Endodermal cell (in vitro differentiated cells): ENCODE measurements at regions not wholly inside any gene's neighbourhood (a gene's known extent, or its start where the extent isn't known, plus 50 kb on each side); places are given as distances from the start of the nearest gene placed in this dataset.

Experiments
- DNase-seq: peaks from one replicate; pipeline ENCODE4 v3.0.0-alpha.2; 2017
- H3K27ac ChIP-seq: 2 replicates; pipeline ENCODE4 v1.5.1; 2013; ENCODE audit warnings: mild to moderate bottlenecking, low read depth, low read length, moderate library complexity
- H3K27me3 ChIP-seq: 2 replicates; pipeline ENCODE4 v1.6.1; 2013; ENCODE audit warnings: mild to moderate bottlenecking, low read length, moderate library complexity; ENCODE audit not compliant: insufficient read depth, control insufficient read depth, poor library complexity, severe bottlenecking
- H3K36me3 ChIP-seq: 2 replicates; pipeline ENCODE4 v1.7.0; 2013; ENCODE audit warnings: mild to moderate bottlenecking, low read length, moderate library complexity; ENCODE audit not compliant: control insufficient read depth, insufficient read depth
- H3K4me1 ChIP-seq: one replicate; pipeline ENCODE4 v1.7.0; 2013; ENCODE audit warnings: low read length; ENCODE audit not compliant: control insufficient read depth, insufficient read depth
- H3K4me3 ChIP-seq: 2 replicates; pipeline ENCODE4 v1.5.1; 2013; ENCODE audit warnings: mild to moderate bottlenecking, low read length, moderate library complexity
- H3K9ac ChIP-seq: 2 replicates; pipeline ENCODE4 v1.6.1; 2013; ENCODE audit warnings: mild to moderate bottlenecking, low read length, moderate library complexity; ENCODE audit not compliant: poor library complexity, severe bottlenecking; ENCODE audit errors: extremely low read depth
- H3K9me3 ChIP-seq: 2 replicates; pipeline ENCODE4 v1.6.1; 2013; ENCODE audit warnings: mild to moderate bottlenecking, low read length, moderate library complexity; ENCODE audit not compliant: control insufficient read depth
- H3K27ac Mint-ChIP-seq: 2 replicates; pipeline ENCODE4 v1.8.0; 2020; ENCODE audit warnings: mixed read lengths
- H3K27me3 Mint-ChIP-seq: 2 replicates; pipeline ENCODE4 v1.8.0; 2021; ENCODE audit warnings: mild to moderate bottlenecking, mixed read lengths; ENCODE audit not compliant: insufficient read depth
- H3K36me3 Mint-ChIP-seq: 2 replicates; pipeline ENCODE4 v1.8.0; 2020; ENCODE audit warnings: low read depth, mixed read lengths
- H3K4me1 Mint-ChIP-seq: 2 replicates; pipeline ENCODE4 v1.8.0; 2020; ENCODE audit warnings: mixed read lengths
- H3K4me3 Mint-ChIP-seq: 2 replicates; pipeline ENCODE4 v1.8.0; 2020; ENCODE audit warnings: mild to moderate bottlenecking, moderate library complexity, mixed read lengths
- H3K9me3 Mint-ChIP-seq: 2 replicates; pipeline ENCODE4 v1.8.0; 2020; ENCODE audit warnings: mild to moderate bottlenecking, mixed read lengths
- WGBS, 2 experiments: methylation state at CpG; one replicate each; pipeline versions ENCODE4 v1.1.5 to v1.1.7; 2013; ENCODE audit warnings: missing lambda C conversion rate in 2 of 2, mixed read lengths in 1 of 2; ENCODE audit not compliant: insufficient coverage in 1 of 2, insufficient read length in 1 of 2; 5-methylcytosine and 5-hydroxymethylcytosine counted together
- TF ChIP-seq, protein P1 (sequence below): fragments of 200-600 bp; sonication (generic); conservative IDR thresholded peaks from 2 replicates; pipeline ENCODE4 v1.5.0; 2021; ENCODE audit warnings: antibody characterized with exemption, mild to moderate bottlenecking

GRCh38 chr10:120735773-120736371, 115.3 kb upstream of the WDR11 start:
- H3K27me3 ChIP-seq: no peaks in the 10 kb centered on the region
- WGBS, 2 experiments: 68 to 69% methylated on average over 3 to 5 of the region's 5 CpGs
- Mint-ChIP-seq H3K36me3 (no peaks in the 10 kb centered on the region), H3K4me3 (no peak overlapping the region), H3K27me3 (no peaks in the 10 kb centered on the region), H3K4me1 (peaks cover 28% of the 10 kb centered on the region), H3K27ac (peak overlapping the region; percentile 50), H3K9me3 (no peaks in the 10 kb centered on the region)
- H3K36me3 ChIP-seq: no peaks in the 10 kb centered on the region
- no peak overlapping the region for H3K4me3 ChIP-seq
- TF ChIP-seq, protein P1, sequence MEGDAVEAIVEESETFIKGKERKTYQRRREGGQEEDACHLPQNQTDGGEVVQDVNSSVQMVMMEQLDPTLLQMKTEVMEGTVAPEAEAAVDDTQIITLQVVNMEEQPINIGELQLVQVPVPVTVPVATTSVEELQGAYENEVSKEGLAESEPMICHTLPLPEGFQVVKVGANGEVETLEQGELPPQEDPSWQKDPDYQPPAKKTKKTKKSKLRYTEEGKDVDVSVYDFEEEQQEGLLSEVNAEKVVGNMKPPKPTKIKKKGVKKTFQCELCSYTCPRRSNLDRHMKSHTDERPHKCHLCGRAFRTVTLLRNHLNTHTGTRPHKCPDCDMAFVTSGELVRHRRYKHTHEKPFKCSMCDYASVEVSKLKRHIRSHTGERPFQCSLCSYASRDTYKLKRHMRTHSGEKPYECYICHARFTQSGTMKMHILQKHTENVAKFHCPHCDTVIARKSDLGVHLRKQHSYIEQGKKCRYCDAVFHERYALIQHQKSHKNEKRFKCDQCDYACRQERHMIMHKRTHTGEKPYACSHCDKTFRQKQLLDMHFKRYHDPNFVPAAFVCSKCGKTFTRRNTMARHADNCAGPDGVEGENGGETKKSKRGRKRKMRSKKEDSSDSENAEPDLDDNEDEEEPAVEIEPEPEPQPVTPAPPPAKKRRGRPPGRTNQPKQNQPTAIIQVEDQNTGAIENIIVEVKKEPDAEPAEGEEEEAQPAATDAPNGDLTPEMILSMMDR: peak; percentile 90
- H3K4me1 ChIP-seq: peaks cover 9% of the 10 kb centered on the region
- H3K9me3 ChIP-seq: no peaks in the 10 kb centered on the region
- no peak overlapping the region for H3K9ac ChIP-seq
- DNase-seq: no peak
- H3K27ac ChIP-seq: no peak overlapping the region

DNA sequence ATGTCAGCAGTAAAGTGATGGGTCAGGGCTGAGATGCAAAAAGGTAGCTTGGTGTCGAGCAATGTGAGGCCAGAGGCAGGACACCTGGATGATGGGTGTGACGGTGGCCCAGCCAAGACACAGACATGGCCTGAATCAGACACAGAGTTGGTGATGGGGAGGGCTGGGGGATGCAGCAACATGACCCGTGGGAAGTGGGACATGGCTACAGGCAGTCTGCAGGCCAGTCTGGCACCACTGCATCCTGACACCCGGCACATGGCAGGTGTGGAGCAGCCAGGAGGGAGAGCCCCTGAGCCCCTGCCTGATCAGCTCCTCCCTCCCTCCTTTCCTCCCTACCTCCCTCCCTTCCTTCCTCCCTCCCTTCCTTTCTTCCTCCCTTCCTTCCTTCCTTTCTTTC, 114.8 kb upstream of the WDR11 start:
- Histone ChIP-seq H3K4me1 (peaks cover 12% of the 10 kb centered on the region), H3K9ac (no peak overlapping the region), H3K27me3 (no peaks in the 10 kb centered on the region), H3K4me3 (no peak overlapping the region), H3K27ac (no peak overlapping the region), H3K9me3 (no peaks in the 10 kb centered on the region), H3K36me3 (no peaks in the 10 kb centered on the region)
- H3K9me3 Mint-ChIP-seq: no peaks in the 10 kb centered on the region
- peaks cover 33% of the 10 kb centered on the region for H3K4me1 Mint-ChIP-seq
- no peaks in the 10 kb centered on the region for H3K36me3 Mint-ChIP-seq
- H3K27me3 Mint-ChIP-seq: no peaks in the 10 kb centered on the region
- peak overlapping the region; percentile 50 for H3K27ac Mint-ChIP-seq
- 83 to 96% methylated on average over 4 of the region's 4 CpGs for WGBS, 2 experiments
- DNase-seq: no peak
- no peak overlapping the region for H3K4me3 Mint-ChIP-seq
- TF ChIP-seq, protein P1: no peak

GRCh38 chr10:120738658-120739057, 112.5 kb upstream of the WDR11 start:
- H3K27ac Mint-ChIP-seq: peak overlapping the region; percentile 82
- peak; percentile 86 for DNase-seq
- Histone ChIP-seq H3K36me3 (no peaks in the 10 kb centered on the region), H3K9ac (no peak overlapping the region), H3K4me3 (peak overlapping the region; percentile 19), H3K9me3 (no peaks in the 10 kb centered on the region), H3K4me1 (peaks cover 14% of the 10 kb centered on the region), H3K27ac (no peak overlapping the region), H3K27me3 (no peaks in the 10 kb centered on the region)
- H3K36me3 Mint-ChIP-seq: no peaks in the 10 kb centered on the region
- no peaks in the 10 kb centered on the region for H3K27me3 Mint-ChIP-seq
- H3K4me1 Mint-ChIP-seq: peaks cover 39% of the 10 kb centered on the region
- no peaks in the 10 kb centered on the region for H3K9me3 Mint-ChIP-seq
- no peak overlapping the region for H3K4me3 Mint-ChIP-seq
- TF ChIP-seq, protein P1: no peak
- WGBS, 2 experiments: 6 to 30% methylated on average over 2 to 3 of the region's 3 CpGs
